CD4-positive, alpha-beta T cell treated with Interleukin-4 for 1 hour (primary cell): ENCODE measurements at regions not wholly inside any gene's neighbourhood (a gene's known extent, or its start where the extent isn't known, plus 50 kb on each side); places are given as distances from the start of the nearest gene placed in this dataset.
"Not testable (repeated sequence)": the region's sequence is repeated elsewhere in the genome, so short reads cannot be mapped to it uniquely, and the experiment has no call there.

Experiments used
- DNase-seq, 2 donors: peaks; one replicate each; pipeline ENCODE4 v3.0.0-alpha.2; 2020 to 2022

GRCh38 chr14:39500253-39500652 is 68.0 kb upstream of the FBXO33 start:
- no peak for DNase-seq

GRCh38 chr14:39499514-39499913 is 67.3 kb upstream of the FBXO33 start:
- no peak for DNase-seq

GRCh38 chr14:39497677-39498076 is 65.4 kb upstream of the FBXO33 start:
- not testable (repeated sequence) for DNase-seq

- DNase-seq = no peak
These were observed 60.0 kb upstream of the FBXO33 start for GRCh38 chr14:39492267-39492666.

GRCh38 chr14:39491134-39491571 is 58.9 kb upstream of the FBXO33 start:
- peak in 1 of 2 donors; percentile 38 for DNase-seq

- DNase-seq = no peak
These were observed 56.4 kb upstream of the FBXO33 start for GRCh38 chr14:39488600-39488999.

- no peak for DNase-seq
These were observed 51.4 kb upstream of the FBXO33 start for GRCh38 chr14:39483682-39484081.
